ENCODE measurements at regions not wholly inside any gene's neighbourhood (a gene's known extent, or its start where the extent isn't known, plus 50 kb on each side); places are given as distances from the start of the nearest gene placed in this dataset.

DNA sequence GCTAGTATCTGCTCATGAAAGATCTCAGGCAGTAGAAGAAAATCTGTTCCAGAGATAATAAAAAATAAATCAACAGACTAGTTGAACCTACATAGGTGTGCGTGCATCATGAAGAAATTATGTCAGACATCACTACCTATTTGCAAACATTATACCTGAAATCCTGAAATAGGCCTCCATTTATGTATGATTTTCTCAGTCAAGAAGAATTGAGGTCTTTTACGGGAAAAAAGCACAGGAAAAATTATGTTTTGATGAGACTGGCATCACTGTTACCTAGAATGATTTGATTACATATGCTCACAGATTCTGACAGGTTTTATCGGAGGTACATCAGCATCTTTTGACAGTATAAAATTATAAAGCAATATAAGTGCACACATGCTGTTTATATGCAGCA lies 1570.5 kb upstream of the NUDT12 start:
- no peak for ATAC-seq
- TF ChIP-seq ZFP30 (CRISPR knock-in tag; IDR thresholded peaks at IDR 0.05) = no peak
- TF ChIP-seq RARB (CRISPR knock-in tag; IDR thresholded peaks at IDR 0.05) = no peak
- TF ChIP-seq TCF4 (CRISPR knock-in tag; IDR thresholded peaks at IDR 0.05; ENCODE audit: borderline replicate concordance) = no peak
- TF ChIP-seq, protein P1, sequence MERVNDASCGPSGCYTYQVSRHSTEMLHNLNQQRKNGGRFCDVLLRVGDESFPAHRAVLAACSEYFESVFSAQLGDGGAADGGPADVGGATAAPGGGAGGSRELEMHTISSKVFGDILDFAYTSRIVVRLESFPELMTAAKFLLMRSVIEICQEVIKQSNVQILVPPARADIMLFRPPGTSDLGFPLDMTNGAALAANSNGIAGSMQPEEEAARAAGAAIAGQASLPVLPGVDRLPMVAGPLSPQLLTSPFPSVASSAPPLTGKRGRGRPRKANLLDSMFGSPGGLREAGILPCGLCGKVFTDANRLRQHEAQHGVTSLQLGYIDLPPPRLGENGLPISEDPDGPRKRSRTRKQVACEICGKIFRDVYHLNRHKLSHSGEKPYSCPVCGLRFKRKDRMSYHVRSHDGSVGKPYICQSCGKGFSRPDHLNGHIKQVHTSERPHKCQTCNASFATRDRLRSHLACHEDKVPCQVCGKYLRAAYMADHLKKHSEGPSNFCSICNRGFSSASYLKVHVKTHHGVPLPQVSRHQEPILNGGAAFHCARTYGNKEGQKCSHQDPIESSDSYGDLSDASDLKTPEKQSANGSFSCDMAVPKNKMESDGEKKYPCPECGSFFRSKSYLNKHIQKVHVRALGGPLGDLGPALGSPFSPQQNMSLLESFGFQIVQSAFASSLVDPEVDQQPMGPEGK (CRISPR knock-in tag; IDR thresholded peaks at IDR 0.05; ENCODE audit: borderline replicate concordance) = no peak
- no peak for TF ChIP-seq SNAI2 (CRISPR knock-in tag; IDR thresholded peaks at IDR 0.05)
- no peak for TF ChIP-seq ZFP3 (CRISPR knock-in tag; IDR thresholded peaks at IDR 0.05)
- TF ChIP-seq GLIS3 (CRISPR knock-in tag; IDR thresholded peaks at IDR 0.05) = no peak
- TF ChIP-seq ARNTL (CRISPR knock-in tag; IDR thresholded peaks at IDR 0.05; ENCODE audit: borderline replicate concordance, low read depth) = no peak
- TF ChIP-seq OSR1 (CRISPR knock-in tag; IDR thresholded peaks at IDR 0.05) = no peak
- no peak for TF ChIP-seq ZNF8 (CRISPR knock-in tag; IDR thresholded peaks at IDR 0.05)
- TF ChIP-seq TOX (CRISPR knock-in tag; IDR thresholded peaks at IDR 0.05; ENCODE audit: borderline replicate concordance) = no peak
- TF ChIP-seq, protein P2, sequence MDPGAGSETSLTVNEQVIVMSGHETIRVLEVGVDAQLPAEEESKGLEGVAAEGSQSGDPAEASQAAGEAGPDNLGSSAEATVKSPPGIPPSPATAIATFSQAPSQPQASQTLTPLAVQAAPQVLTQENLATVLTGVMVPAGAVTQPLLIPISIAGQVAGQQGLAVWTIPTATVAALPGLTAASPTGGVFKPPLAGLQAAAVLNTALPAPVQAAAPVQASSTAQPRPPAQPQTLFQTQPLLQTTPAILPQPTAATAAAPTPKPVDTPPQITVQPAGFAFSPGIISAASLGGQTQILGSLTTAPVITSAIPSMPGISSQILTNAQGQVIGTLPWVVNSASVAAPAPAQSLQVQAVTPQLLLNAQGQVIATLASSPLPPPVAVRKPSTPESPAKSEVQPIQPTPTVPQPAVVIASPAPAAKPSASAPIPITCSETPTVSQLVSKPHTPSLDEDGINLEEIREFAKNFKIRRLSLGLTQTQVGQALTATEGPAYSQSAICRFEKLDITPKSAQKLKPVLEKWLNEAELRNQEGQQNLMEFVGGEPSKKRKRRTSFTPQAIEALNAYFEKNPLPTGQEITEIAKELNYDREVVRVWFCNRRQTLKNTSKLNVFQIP (CRISPR knock-in tag; IDR thresholded peaks at IDR 0.05; ENCODE audit: borderline replicate concordance, low read depth) = no peak
- TF ChIP-seq ISL1 (CRISPR knock-in tag; IDR thresholded peaks at IDR 0.05) = no peak

DNA sequence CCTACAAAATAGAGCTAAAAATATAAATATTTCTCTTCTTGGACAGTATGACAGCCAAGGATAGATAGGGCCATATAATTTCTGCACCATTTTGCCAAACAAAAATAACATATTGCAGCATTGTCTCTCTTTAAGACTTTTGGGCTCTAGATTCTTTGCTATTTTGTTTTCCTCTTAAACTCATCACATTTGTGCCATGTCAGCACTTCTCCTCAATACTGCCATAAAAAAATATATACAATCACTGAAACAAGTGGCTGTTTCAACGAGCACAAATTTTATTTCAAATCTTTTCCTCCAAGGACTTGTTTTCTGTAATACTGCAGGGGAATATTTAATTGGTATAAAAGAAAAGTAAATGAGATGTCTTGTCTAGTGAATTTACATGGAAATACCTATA lies 1570.0 kb upstream of the NUDT12 start:
- no peak for ATAC-seq
- no peak for TF ChIP-seq CSDC2 (CRISPR knock-in tag; IDR thresholded peaks at IDR 0.05)
- TF ChIP-seq, protein P3, sequence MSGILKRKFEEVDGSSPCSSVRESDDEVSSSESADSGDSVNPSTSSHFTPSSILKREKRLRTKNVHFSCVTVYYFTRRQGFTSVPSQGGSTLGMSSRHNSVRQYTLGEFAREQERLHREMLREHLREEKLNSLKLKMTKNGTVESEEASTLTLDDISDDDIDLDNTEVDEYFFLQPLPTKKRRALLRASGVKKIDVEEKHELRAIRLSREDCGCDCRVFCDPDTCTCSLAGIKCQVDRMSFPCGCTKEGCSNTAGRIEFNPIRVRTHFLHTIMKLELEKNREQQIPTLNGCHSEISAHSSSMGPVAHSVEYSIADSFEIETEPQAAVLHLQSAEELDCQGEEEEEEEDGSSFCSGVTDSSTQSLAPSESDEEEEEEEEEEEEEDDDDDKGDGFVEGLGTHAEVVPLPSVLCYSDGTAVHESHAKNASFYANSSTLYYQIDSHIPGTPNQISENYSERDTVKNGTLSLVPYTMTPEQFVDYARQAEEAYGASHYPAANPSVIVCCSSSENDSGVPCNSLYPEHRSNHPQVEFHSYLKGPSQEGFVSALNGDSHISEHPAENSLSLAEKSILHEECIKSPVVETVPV (CRISPR knock-in tag; IDR thresholded peaks at IDR 0.05) = no peak
- no peak for TF ChIP-seq ZNF70 (CRISPR knock-in tag; IDR thresholded peaks at IDR 0.05)
- no peak for TF ChIP-seq TCF4 (CRISPR knock-in tag; IDR thresholded peaks at IDR 0.05; ENCODE audit: borderline replicate concordance)
- no peak for TF ChIP-seq RARB (CRISPR knock-in tag; IDR thresholded peaks at IDR 0.05)
- no peak for TF ChIP-seq ESRRG (CRISPR knock-in tag; IDR thresholded peaks at IDR 0.05)
- TF ChIP-seq, protein P4, sequence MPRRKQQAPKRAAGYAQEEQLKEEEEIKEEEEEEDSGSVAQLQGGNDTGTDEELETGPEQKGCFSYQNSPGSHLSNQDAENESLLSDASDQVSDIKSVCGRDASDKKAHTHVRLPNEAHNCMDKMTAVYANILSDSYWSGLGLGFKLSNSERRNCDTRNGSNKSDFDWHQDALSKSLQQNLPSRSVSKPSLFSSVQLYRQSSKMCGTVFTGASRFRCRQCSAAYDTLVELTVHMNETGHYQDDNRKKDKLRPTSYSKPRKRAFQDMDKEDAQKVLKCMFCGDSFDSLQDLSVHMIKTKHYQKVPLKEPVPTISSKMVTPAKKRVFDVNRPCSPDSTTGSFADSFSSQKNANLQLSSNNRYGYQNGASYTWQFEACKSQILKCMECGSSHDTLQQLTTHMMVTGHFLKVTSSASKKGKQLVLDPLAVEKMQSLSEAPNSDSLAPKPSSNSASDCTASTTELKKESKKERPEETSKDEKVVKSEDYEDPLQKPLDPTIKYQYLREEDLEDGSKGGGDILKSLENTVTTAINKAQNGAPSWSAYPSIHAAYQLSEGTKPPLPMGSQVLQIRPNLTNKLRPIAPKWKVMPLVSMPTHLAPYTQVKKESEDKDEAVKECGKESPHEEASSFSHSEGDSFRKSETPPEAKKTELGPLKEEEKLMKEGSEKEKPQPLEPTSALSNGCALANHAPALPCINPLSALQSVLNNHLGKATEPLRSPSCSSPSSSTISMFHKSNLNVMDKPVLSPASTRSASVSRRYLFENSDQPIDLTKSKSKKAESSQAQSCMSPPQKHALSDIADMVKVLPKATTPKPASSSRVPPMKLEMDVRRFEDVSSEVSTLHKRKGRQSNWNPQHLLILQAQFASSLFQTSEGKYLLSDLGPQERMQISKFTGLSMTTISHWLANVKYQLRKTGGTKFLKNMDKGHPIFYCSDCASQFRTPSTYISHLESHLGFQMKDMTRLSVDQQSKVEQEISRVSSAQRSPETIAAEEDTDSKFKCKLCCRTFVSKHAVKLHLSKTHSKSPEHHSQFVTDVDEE (CRISPR knock-in tag; IDR thresholded peaks at IDR 0.05) = no peak
- TF ChIP-seq, protein P5, sequence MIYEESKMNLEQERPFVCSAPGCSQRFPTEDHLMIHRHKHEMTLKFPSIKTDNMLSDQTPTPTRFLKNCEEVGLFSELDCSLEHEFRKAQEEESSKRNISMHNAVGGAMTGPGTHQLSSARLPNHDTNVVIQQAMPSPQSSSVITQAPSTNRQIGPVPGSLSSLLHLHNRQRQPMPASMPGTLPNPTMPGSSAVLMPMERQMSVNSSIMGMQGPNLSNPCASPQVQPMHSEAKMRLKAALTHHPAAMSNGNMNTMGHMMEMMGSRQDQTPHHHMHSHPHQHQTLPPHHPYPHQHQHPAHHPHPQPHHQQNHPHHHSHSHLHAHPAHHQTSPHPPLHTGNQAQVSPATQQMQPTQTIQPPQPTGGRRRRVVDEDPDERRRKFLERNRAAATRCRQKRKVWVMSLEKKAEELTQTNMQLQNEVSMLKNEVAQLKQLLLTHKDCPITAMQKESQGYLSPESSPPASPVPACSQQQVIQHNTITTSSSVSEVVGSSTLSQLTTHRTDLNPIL (CRISPR knock-in tag; IDR thresholded peaks at IDR 0.05; ENCODE audit: low read depth) = no peak
- TF ChIP-seq ARNTL (CRISPR knock-in tag; IDR thresholded peaks at IDR 0.05; ENCODE audit: borderline replicate concordance, low read depth) = no peak
- TF ChIP-seq GLIS3 (CRISPR knock-in tag; IDR thresholded peaks at IDR 0.05) = no peak
- TF ChIP-seq, protein P2 (CRISPR knock-in tag; IDR thresholded peaks at IDR 0.05; ENCODE audit: borderline replicate concordance, low read depth) = no peak

DNA sequence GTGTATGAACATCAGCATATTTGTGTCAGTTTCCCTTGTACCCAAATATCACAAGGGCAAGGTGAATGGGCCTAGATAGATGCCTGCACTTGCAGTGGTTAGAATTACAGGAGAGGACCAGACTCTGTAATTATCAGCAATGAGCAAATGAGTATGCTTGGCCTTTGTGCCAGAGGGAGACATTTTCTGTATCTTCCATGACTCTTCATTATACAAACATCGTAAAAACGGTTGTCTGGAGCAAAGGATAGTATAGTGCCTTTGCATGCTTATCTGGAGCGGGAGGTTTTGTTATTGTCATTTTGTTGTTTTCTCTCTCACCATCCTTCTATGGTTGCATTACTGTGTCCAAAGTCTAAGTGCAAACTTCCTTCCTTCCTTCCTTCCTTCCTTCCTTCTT lies 1568.5 kb upstream of the NUDT12 start:
- ATAC-seq = no peak
- TF ChIP-seq TCF4 (CRISPR knock-in tag; IDR thresholded peaks at IDR 0.05; ENCODE audit: borderline replicate concordance) (no peak), CSDC2 (CRISPR knock-in tag; IDR thresholded peaks at IDR 0.05) (no peak), ZFP30 (CRISPR knock-in tag; IDR thresholded peaks at IDR 0.05) (no peak), TOX (CRISPR knock-in tag; IDR thresholded peaks at IDR 0.05; ENCODE audit: borderline replicate concordance) (no peak)
- TF ChIP-seq, protein P2 (CRISPR knock-in tag; IDR thresholded peaks at IDR 0.05; ENCODE audit: borderline replicate concordance, low read depth) = no peak
- TF ChIP-seq, protein P3 (CRISPR knock-in tag; IDR thresholded peaks at IDR 0.05) = no peak
- TF ChIP-seq, protein P5 (CRISPR knock-in tag; IDR thresholded peaks at IDR 0.05; ENCODE audit: low read depth) = no peak
